ENCODE measurements at regions not wholly inside any gene's neighbourhood (a gene's known extent, or its start where the extent isn't known, plus 50 kb on each side); places are given as distances from the start of the nearest gene placed in this dataset.

GRCh38 chr5:143550986-143551630 lies 147.6 kb upstream of the NR3C1 start:
- no peak overlapping the region for H2BK120ac ChIP-seq (replicated peaks; ENCODE audit: low read depth, low read length)
- H3K79me1 ChIP-seq (ENCODE audit: low read depth, low read length): no peaks in the 10 kb centered on the region
- H3K79me2 ChIP-seq (ENCODE audit: control insufficient read depth in 1 of 2, insufficient read depth in 2 of 2, low read length in 2 of 2): no peaks in the 10 kb centered on the region
- H3K23me2 ChIP-seq (ENCODE audit: low read depth, low read length): no peaks in the 10 kb centered on the region
- H3K27me3 ChIP-seq (replicated peaks in 1 of 4; ENCODE audit: control insufficient read depth in 3 of 4, extremely low read depth in 1 of 4, insufficient read depth in 3 of 4, low read length in 3 of 4): no peaks in the 10 kb centered on the region; a peak in 1 of 7 replicates
- H4K91ac ChIP-seq (replicated peaks; ENCODE audit: insufficient read length, low read length): no peak overlapping the region
- no peak overlapping the region for H2BK12ac ChIP-seq (ENCODE audit: low read depth, low read length)
- FAIRE-seq (no peak), DNase-seq (ENCODE audit: low read depth in 1 of 2, low spot score in 2 of 2) (no peak)
- H3K4me1 ChIP-seq (replicated peaks in 1 of 4; ENCODE audit: control insufficient read depth in 3 of 4, insufficient read depth in 4 of 4, low read length in 3 of 4): no peaks in the 10 kb centered on the region
- H3K18ac ChIP-seq (ENCODE audit: extremely low read depth, low read length): no peak overlapping the region
- H3K4ac ChIP-seq (replicated peaks; ENCODE audit: insufficient read length, low read depth, low read length): no peak overlapping the region
- no peak overlapping the region for H2AK5ac ChIP-seq (ENCODE audit: low read depth, low read length)
- H2BK20ac ChIP-seq (ENCODE audit: low read length): no peak overlapping the region
- no peak overlapping the region for H2BK5ac ChIP-seq (ENCODE audit: low read depth, low read length)
- H3K9ac ChIP-seq (replicated peaks in 1 of 4; ENCODE audit: extremely low read depth in 1 of 4, low read depth in 3 of 4, low read length in 3 of 4): no peak overlapping the region
- H3K14ac ChIP-seq (ENCODE audit: insufficient read length): no peak overlapping the region
- WGBS, 2 experiments (ENCODE audit: extremely low coverage in 1 of 2, insufficient coverage in 1 of 2, insufficient read length in 1 of 2, insufficient replicate concordance in 2 of 2, low coverage in 1 of 2, low lambda C conversion rate in 2 of 2, missing lambda C conversion rate in 1 of 2): 91% methylated on average over 2 of the region's 2 CpGs; no CpG with 5 or more reads in 1 of the 2 experiments
- ChIA-PET CTCF (ENCODE audit: partially characterized antibody) (no interaction called here), POLR2A (ENCODE audit: partially characterized antibody) (interaction anchor here (0.6 kb wide), 1 partner anchor 779 kb away, joined by 3 read pairs; no protein-coding TSS in a partner anchor)
- H3K27ac ChIP-seq (ENCODE audit: low read depth, low read length): no peak overlapping the region
- H3K36me3 ChIP-seq (ENCODE audit: control insufficient read depth in 2 of 4, insufficient read depth in 4 of 4, low read length in 3 of 4): no peaks in the 10 kb centered on the region
- H3K4me2 ChIP-seq (ENCODE audit: insufficient read depth in 1 of 2, low read depth in 2 of 2, low read length in 2 of 2): no peak overlapping the region
- H4K5ac ChIP-seq (ENCODE audit: insufficient read length, low read depth, low read length): no peak overlapping the region
- H2AFZ ChIP-seq (ENCODE audit: low read length): no peak overlapping the region
- no peaks in the 10 kb centered on the region; a peak in 1 of 4 replicates for H3K9me3 ChIP-seq (ENCODE audit: insufficient read depth in 2 of 2, low read depth in 1 of 2, low read length in 1 of 2)
- H3K23ac ChIP-seq (ENCODE audit: insufficient read length): no peak overlapping the region
- no peaks in the 10 kb centered on the region for H4K20me1 ChIP-seq (replicated peaks in 1 of 2; ENCODE audit: control insufficient read depth in 1 of 2, insufficient read depth in 2 of 2, low read length in 2 of 2)
- H2BK15ac ChIP-seq (ENCODE audit: low read length): no peak overlapping the region
- no peak overlapping the region for H4K8ac ChIP-seq (ENCODE audit: extremely low read depth, insufficient read depth, low read length)
- H3K56ac ChIP-seq (replicated peaks; ENCODE audit: insufficient read length, low read depth, low read length): no peak overlapping the region
- no peak overlapping the region for H3K4me3 ChIP-seq (ENCODE audit: extremely low read depth in 1 of 4, insufficient read depth in 2 of 4, low read depth in 3 of 4, low read length in 4 of 4)
- TF ChIP-seq, protein P1, sequence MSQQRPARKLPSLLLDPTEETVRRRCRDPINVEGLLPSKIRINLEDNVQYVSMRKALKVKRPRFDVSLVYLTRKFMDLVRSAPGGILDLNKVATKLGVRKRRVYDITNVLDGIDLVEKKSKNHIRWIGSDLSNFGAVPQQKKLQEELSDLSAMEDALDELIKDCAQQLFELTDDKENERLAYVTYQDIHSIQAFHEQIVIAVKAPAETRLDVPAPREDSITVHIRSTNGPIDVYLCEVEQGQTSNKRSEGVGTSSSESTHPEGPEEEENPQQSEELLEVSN (IDR thresholded peaks at IDR 0.05): no peak
- TF ChIP-seq EP300 (IDR thresholded peaks at IDR 0.05; ENCODE audit: borderline replicate concordance in 1 of 2, low read depth in 2 of 2, low read length in 2 of 2): no peak
